Fibroblast of lung (primary cell): ENCODE measurements at regions not wholly inside any gene's neighbourhood (a gene's known extent, or its start where the extent isn't known, plus 50 kb on each side); places are given as distances from the start of the nearest gene placed in this dataset.

ENCODE experiments used
- DNase-seq, 2 donors: peaks; one replicate each; pipeline versions ENCODE4 v3.0.0 to v3.0.0-alpha.2; 2010; ENCODE audit warnings: low read depth in 2 of 2
- H2AFZ ChIP-seq: 2 replicates; pipeline ENCODE4 v1.5.1; 2012; ENCODE audit warnings: low read length, control low read depth, inconsistent platforms
- H3K27ac ChIP-seq: 2 replicates; pipeline ENCODE4 v1.5.1; 2011; ENCODE audit warnings: low read length, control low read depth; ENCODE audit not compliant: insufficient read depth
- H3K27me3 ChIP-seq: 2 replicates; pipeline ENCODE4 v1.5.1; 2011; ENCODE audit warnings: mild to moderate bottlenecking, low read length; ENCODE audit not compliant: control insufficient read depth, insufficient read depth
- H3K36me3 ChIP-seq: 2 replicates; pipeline ENCODE4 v1.5.1; 2011; ENCODE audit warnings: low read length; ENCODE audit not compliant: control insufficient read depth, insufficient read depth
- H3K4me1 ChIP-seq: 2 replicates; pipeline ENCODE4 v1.5.1; 2011; ENCODE audit warnings: low read length; ENCODE audit not compliant: control insufficient read depth, insufficient read depth; ENCODE audit errors: extremely low read depth
- H3K4me2 ChIP-seq: 2 replicates; pipeline ENCODE4 v1.5.1; 2011; ENCODE audit warnings: low read length, control low read depth; ENCODE audit not compliant: insufficient read depth; ENCODE audit errors: extremely low read depth
- H3K4me3 ChIP-seq, 4 experiments: fragments of 200-600 bp in 1 of 4; sonication (generic) in 1 of 4; replicated peaks in 1 of 4; 2 replicates each; pipeline ENCODE4 v1.5.1; 2011 to 2016; ENCODE audit warnings: low read length in 4 of 4, low read depth in 3 of 4, mild to moderate bottlenecking in 3 of 4, control low read depth in 2 of 4, inconsistent platforms in 1 of 4, mixed read lengths in 1 of 4; ENCODE audit not compliant: insufficient read depth in 1 of 4; ENCODE audit errors: control extremely low read depth in 1 of 4
- H3K79me2 ChIP-seq: 2 replicates; pipeline ENCODE4 v1.5.1; 2012; ENCODE audit warnings: mild to moderate bottlenecking, low read length, inconsistent platforms; ENCODE audit not compliant: control insufficient read depth, insufficient read depth
- H3K9ac ChIP-seq: 2 replicates; pipeline ENCODE4 v1.5.1; 2011; ENCODE audit warnings: mild to moderate bottlenecking, low read length, control low read depth; ENCODE audit not compliant: insufficient read depth
- H3K9me3 ChIP-seq: 2 replicates; pipeline ENCODE4 v1.5.1; 2012; ENCODE audit warnings: low read depth, low read length; ENCODE audit not compliant: control insufficient read depth, insufficient read depth
- H4K20me1 ChIP-seq: 2 replicates; pipeline ENCODE4 v1.5.1; 2011; ENCODE audit warnings: low read length; ENCODE audit not compliant: control insufficient read depth, insufficient read depth; ENCODE audit errors: extremely low read depth
- CTCF ChIP-seq, 2 donors: IDR thresholded peaks in 1 of 2; conservative IDR thresholded peaks in 1 of 2; 1 replicate in 1 of 2; 2 replicates in 1 of 2; pipeline ENCODE4 v1.5.1; 2011 to 2012; ENCODE audit warnings: low read length in 2 of 2, control low read depth in 1 of 2, inconsistent platforms in 1 of 2, low read depth in 1 of 2, mild to moderate bottlenecking in 1 of 2
- EZH2 ChIP-seq: IDR thresholded peaks from 2 replicates; pipeline ENCODE4 v1.5.1; 2012; ENCODE audit warnings: low read length, control low read depth, mild to moderate bottlenecking; ENCODE audit errors: missing control alignments

GRCh38 chr3:22729981-22730380 lies 473.1 kb upstream of the UBE2E2 start:
- no peak for TF ChIP-seq EZH2
- TF ChIP-seq CTCF (conservative IDR thresholded peaks at IDR 0.05 in 1 of 2, IDR thresholded peaks at IDR 0.05 in 1 of 2; ENCODE audit: low read depth in 1 of 2, low read length in 2 of 2) = peak in 1 of 2 donors; percentile 27
- H3K9me3 ChIP-seq = no peaks in the 10 kb centered on the region
- no peak overlapping the region for H3K27ac ChIP-seq
- H3K4me3 ChIP-seq = no peak overlapping the region
- peak in 1 of 2 donors; percentile 8 for DNase-seq
- no peaks in the 10 kb centered on the region for H3K36me3 ChIP-seq
- no peaks in the 10 kb centered on the region for H3K4me1 ChIP-seq
- no peaks in the 10 kb centered on the region for H4K20me1 ChIP-seq
- no peak overlapping the region for H3K4me2 ChIP-seq
- no peak overlapping the region for H3K9ac ChIP-seq
- no peak overlapping the region for H2AFZ ChIP-seq
- no peaks in the 10 kb centered on the region for H3K27me3 ChIP-seq
- H3K79me2 ChIP-seq = no peaks in the 10 kb centered on the region

DNA sequence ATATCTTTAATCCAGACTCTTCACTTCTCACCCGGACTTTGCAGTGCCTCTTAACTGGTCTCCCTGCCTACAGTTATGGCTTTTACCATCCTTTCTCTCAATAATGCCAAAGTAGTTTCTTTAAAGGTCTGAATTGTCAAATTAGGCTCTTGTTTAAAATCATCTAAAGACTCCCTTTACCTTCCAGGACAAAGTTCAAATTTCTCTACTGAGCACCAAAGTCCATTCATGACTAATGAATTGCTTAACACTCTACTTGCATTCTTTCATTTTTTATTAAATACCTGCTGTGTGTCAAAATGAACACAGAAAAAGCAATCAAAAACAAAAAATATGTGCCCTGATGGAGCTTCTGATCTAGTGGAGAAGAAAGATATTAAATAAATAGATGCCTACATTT lies 472.4 kb upstream of the UBE2E2 start:
- Histone ChIP-seq H2AFZ (no peak overlapping the region), H3K4me1 (no peaks in the 10 kb centered on the region)
- TF ChIP-seq CTCF (conservative IDR thresholded peaks at IDR 0.05 in 1 of 2, IDR thresholded peaks at IDR 0.05 in 1 of 2; ENCODE audit: low read depth in 1 of 2, low read length in 2 of 2) (no peak), EZH2 (no peak)

GRCh38 chr3:22731901-22732300 lies 471.2 kb upstream of the UBE2E2 start:
- Histone ChIP-seq H3K9me3 (no peaks in the 10 kb centered on the region), H2AFZ (no peak overlapping the region), H3K9ac (no peak overlapping the region), H3K36me3 (no peaks in the 10 kb centered on the region), H3K27ac (no peak overlapping the region), H3K27me3 (no peaks in the 10 kb centered on the region), H3K4me3 (no peak overlapping the region), H3K4me1 (no peaks in the 10 kb centered on the region), H3K4me2 (no peak overlapping the region), H4K20me1 (no peaks in the 10 kb centered on the region), H3K79me2 (no peaks in the 10 kb centered on the region)
- no peak for DNase-seq
- no peak for TF ChIP-seq CTCF (conservative IDR thresholded peaks at IDR 0.05 in 1 of 2, IDR thresholded peaks at IDR 0.05 in 1 of 2; ENCODE audit: low read depth in 1 of 2, low read length in 2 of 2)
- no peak for TF ChIP-seq EZH2

More for the DNA sequence above, 472.4 kb upstream of the UBE2E2 start:
- no peaks in the 10 kb centered on the region for H3K27me3 ChIP-seq
- no peak overlapping the region for H3K4me2 ChIP-seq
- H3K27ac ChIP-seq = no peak overlapping the region
- H3K4me3 ChIP-seq = no peak overlapping the region
- H3K36me3 ChIP-seq = no peaks in the 10 kb centered on the region
- H4K20me1 ChIP-seq = no peaks in the 10 kb centered on the region
- H3K79me2 ChIP-seq = no peaks in the 10 kb centered on the region
- H3K9me3 ChIP-seq = no peaks in the 10 kb centered on the region
- no peak for DNase-seq
- H3K9ac ChIP-seq = no peak overlapping the region
